Stimulated activated CD4-positive, alpha-beta T cell treated with anti-CD3 and anti-CD28 coated beads, Interleukin-1b, Interleukin-23, amount 100 ng/mL, for 1 hour (primary cell): ENCODE measurements at regions not wholly inside any gene's neighbourhood (a gene's known extent, or its start where the extent isn't known, plus 50 kb on each side); places are given as distances from the start of the nearest gene placed in this dataset.

Experiments
- DNase-seq, 2 donors: peaks; one replicate each; pipeline ENCODE4 v3.0.0-alpha.2; 2020; ENCODE audit warnings: low read depth in 2 of 2

DNA sequence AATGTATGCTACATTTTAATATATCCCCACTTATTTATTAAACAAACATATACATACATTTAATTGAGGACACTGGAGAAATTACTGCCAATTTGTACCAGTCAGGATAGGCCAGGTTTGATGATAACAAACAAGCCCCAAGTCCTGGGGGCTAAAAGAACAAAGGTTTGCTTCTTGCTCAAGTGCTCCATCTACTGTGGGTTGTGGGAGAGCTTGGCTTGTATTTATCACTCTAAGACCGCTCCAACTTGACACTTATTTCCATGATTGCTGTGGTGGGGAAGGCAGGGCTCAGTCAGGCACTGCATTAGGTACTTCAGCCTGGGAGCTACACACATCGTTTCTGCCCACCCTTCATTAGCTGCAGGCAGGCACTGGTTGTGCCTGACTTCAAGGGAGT is 136.6 kb upstream of the ZNF32 start:
- DNase-seq, result no peak

DNA sequence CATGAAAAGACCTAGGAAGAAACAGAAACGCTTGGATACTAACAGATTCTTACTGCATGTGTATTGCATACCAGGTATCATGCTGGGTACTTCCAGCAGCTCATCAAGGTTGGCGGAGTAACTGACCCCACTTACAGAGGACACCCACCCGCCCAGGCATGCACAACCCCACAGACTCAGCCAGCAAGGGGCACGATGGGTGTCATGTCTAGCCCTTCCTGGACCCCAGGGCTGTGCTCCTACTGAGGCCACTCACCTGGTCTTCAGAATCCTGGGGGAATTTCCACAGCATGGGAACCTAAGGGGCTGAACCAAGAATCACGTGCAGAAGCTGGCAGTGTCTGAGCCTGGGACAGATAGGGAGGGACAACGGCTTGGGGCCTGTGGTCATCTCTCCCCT is 134.1 kb upstream of the ZNF32 start:
- no peak for DNase-seq

GRCh38 chr10:43781480-43782361 is 133.0 kb upstream of the ZNF32 start:
- no peak for DNase-seq

DNA sequence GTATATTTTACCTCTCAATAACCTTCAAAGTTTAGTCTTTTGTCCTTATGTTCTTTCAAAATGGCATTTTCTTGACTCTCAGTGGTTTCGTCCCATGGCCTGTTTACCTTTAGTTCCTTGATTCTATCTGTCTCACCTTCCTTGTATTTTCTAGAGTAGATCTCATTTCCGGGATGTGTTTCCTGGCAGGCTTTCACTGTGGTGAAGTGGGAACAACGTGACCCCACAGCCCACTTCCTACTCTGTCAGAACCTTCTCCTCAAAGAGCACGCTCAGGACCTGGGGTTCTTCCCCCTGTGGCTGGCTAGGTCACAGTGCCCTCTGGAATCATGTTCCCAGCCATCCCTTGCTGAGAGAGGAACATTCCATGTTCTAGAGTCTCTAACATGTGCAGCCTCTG is 129.9 kb upstream of the ZNF32 start:
- no peak for DNase-seq

- DNase-seq, result no peak
These were observed 126.7 kb upstream of the ZNF32 start for GRCh38 chr10:43775384-43775783.

- no peak for DNase-seq
These were observed 125.6 kb upstream of the ZNF32 start for GRCh38 chr10:43774234-43774769.

DNA sequence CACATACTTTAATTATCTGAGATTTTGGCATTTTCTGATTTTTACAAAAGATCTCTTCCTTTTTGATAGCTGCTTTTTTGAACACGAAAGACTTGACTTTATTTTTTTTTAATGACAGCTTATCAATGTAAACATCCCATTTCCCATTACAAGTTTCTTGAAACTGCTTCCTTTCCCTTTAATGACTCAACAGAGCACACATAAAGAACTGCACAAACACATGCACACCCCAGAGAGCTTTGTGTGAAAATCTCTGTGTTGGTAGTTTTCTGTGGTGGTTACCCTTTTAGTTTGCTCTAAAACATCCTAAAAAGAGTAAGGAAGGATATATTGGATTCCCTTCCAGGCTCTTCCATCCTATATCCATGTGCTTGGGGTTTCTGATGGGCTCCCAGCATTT is 125.1 kb upstream of the ZNF32 start:
- no peak for DNase-seq

GRCh38 chr10:43772171-43772570 is 123.5 kb upstream of the ZNF32 start:
- no peak for DNase-seq

DNA sequence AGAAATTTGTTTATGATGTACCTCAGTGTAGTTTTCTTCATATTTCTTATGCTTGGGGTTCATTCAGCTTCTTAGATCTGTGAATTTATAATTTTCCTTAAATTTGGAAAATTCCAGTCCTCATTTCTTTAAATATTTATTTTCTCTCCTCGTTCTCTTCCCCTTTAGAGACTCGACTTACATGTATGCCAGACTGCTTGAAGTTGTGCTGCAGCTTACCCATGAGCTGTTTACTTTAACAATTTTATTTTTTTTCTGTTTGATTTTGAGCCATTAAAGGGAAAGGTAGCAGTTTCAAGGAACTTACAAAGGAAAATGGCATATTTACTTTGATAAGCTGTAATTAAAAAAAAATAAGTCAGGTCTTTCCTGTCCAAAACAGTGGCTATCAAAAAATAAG is 123.0 kb upstream of the ZNF32 start:
- DNase-seq, result no peak

- no peak for DNase-seq
These were observed 116.8 kb upstream of the ZNF32 start for GRCh38 chr10:43765516-43765915.

DNA sequence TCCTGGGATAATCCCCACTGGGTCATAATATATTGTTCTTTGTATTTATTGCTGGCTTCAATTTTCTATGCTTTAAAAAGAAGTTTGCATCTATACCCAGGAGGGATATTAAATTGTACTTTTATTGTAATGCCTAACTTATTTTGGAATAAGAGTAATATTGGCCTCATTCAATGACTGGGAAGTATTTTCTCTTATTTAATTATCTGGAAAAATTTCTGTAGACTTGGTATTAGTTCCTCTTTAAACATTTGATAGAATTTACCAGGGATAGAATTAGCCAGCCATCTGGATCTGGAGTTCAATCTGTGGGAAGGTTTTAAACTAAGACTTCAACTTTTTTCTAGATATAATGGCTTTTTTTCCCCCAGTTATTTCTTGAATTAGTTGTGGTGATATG is 115.2 kb upstream of the ZNF32 start:
- DNase-seq, result no peak

DNA sequence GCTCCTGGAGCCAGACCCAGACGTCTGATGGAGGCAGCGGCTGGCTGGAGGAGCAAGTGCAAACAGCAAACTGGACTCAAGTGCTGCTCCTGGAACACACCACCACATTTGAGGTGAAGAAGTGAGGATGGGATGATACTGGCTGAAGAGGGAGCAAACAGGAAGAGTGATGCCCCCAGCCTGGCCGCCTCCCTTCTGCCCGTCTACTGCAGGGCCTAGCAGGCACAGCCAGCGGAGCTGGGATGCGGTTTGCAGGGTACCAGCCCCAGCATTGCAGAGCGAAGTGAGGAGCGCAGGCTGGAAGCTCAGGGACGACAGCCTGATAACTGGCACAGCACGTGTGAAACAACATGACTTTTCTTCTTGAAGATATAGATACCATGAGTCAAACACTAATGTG is 111.8 kb upstream of the ZNF32 start:
- DNase-seq, result no peak

DNA sequence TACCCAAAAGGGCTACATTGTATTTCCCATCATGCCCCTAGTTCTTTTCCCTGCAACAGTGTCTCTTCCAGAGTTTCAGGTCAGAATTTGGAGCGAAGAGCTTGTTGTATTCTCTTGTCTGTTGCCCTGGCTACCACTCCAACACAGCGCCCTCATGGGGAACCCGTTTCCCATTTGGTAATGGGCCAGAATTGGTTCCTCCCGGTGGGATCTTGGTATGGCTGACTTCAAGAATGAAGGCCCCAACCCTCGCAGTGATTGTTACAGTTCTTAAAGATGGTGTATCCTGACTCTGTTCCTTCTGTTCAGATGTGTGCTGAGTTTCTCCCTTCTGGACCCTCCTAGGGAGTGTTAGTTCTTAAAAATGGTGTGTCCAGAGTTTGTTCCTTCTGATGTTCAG is 110.5 kb upstream of the ZNF32 start:
- DNase-seq, result no peak

DNA sequence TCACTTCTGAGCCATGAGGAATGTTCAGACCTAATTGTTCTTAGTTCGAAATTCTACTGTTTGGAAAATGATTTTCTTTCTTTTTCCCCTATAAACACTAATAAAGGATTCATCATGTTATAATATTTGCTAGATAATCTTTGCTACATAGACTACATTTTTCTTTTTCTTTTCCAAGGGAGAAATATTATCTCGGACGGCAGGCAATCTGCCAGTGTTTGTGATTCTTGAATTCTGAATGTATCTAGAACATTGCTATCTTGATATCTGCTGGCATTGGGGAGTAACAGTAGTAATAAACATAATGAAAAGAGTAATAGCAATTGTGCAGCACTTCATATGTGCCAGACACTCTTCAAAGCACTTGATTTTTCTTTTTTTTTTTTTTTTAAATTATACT is 107.7 kb upstream of the ZNF32 start:
- no peak for DNase-seq

DNA sequence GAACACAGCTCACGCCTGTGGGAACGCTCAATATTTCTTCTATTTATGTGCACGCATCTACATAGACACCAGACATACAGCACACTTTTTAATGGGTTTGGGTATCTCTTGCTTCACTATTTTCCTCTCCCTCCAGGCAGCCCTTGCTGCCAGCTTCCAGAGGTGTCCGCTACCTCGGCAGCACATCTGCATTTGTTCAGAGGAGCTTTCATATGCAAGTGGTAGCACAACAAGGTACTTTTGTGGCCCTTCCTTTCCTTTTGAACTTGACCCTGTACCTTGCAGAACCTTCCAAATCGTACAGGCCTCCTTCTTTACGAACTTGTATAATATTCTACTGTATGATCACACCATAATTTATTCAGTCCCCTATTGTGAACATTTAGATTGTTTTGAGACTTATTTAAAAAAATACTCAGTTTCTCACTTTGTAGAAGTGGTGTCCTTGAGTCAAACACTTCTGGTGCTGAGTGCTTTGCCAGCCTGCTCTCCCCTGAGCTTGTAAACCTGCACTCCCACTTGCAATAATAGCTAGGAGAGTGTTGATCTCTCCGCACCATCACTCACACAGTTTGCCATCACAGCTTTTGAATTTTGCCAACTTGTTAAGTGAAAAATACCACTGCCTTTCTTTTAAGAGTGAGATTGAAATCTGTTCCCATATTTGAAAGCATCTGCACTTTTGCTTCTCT is 106.0 kb upstream of the ZNF32 start:
- no peak for DNase-seq

GRCh38 chr10:43753397-43754061 is 104.8 kb upstream of the ZNF32 start:
- no peak for DNase-seq

DNA sequence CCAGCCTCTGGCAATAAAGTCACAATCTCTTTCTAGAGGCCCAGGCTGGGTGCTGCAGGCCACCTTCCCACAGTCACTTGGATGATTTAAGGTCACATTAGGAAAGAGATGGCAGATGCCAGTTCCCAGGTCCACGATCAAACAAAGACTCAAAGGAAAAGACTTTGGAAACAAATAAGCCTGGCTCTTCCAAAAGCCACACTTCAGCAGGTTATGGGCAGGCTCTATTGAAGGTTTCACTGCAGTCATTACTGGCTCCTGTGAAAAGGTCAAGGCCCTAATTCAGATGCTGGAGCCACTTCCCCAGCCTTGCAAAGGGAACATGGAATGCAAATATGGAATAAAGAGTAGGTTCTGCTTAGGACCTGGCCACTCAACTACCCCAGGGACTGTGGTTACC is 104.0 kb upstream of the ZNF32 start:
- DNase-seq, result no peak

DNA sequence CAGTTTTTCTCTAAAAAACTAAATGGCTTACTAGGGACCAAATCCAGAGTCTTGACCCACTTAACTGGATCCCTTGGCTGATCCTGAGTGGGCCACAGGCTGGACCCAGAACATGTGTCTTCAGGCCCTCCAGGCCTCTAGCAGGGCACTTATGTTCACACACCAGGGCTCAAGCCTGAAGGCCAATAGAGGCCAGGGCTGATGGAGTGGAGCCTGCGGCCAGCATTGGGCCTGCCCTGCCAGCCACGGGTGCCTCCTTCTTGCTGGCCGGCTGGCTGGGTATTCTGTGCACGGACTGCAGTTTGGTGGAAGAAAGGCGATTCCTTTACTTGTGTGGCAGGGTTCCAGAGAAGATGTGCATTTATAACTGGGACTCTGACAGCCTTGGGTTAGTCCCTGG is 103.0 kb upstream of the ZNF32 start:
- no peak for DNase-seq

DNA sequence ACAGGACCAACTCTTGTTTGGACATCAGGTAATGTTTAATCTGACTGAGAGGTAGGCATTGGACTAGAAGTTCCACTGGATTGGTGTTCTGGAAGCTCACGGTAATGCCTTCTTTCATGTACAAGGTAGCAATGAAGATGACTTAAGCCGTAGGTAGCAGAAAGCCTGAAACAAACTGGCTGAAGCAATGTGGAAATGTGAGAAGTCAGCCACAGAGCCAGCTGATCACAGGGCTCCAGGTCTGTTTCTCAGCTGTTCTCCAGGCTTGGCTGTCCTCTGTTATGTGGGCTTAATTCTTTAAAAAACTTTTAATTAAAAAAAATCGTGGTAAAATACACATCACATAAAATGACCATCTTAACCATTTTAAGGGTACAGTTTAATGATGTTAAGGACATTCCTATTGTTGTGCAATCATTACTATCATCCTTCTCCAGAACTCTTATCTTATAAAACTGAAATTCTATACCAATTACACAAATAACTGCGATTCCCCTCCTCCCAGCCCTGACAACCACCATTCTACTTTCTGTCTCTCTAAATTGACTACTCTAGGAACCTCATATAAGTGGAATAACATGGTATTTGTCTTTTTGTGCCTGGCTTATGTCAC is 101.4 kb upstream of the ZNF32 start:
- no peak for DNase-seq

DNA sequence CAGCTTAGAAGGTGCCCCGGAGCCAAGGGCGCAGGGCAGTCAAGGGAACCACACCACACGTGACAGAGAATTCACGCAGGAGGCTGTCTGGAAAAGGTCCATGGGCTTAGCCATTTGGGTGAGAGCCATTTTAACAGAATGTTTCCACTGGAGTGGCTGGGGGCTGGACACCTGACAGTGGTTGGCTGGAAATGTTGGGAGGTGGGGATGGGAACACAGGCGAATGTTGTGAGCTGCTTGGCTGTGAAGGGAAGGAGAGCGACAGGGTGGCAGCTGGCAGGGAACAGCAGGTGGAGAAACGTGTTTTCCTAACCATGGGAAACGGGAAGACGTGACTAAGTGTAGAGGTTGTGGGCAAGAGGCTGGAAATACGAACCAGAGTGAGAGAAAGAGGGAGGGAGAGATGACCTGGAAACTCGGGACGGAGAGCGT is 100.5 kb upstream of the ZNF32 start:
- no peak for DNase-seq

- DNase-seq, result no peak
These were observed 99.9 kb upstream of the ZNF32 start for GRCh38 chr10:43748560-43748959.

DNA sequence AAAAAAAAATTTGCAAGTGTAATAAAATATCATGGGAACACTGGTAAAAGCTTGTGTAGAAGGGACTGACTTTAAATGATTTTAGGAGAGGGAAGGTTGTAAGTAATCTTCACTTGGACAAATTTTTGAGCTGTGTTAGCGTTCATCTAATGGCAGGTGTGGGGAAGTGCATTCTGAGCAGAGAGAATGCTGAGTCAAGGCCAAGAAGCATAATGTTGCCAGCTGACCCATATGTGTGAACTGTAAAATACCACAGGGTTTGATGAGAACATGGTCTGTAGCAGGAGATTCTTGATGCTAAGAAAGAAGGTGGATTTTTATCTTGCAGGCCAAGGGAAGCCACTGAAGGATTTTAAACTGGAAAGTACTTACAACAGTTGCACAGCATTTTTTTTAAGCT is 98.2 kb upstream of the ZNF32 start:
- DNase-seq, result no peak
